Left renal pelvis (tissue), 4 donors: ENCODE measurements at regions not wholly inside any gene's neighbourhood (a gene's known extent, or its start where the extent isn't known, plus 50 kb on each side); places are given as distances from the start of the nearest gene placed in this dataset.

Source experiments
- DNase-seq, 4 donors: peaks; one replicate each; pipeline ENCODE4 v3.0.0-alpha.2; 2013; ENCODE audit warnings: low read depth in 4 of 4, low spot score in 3 of 4

DNA sequence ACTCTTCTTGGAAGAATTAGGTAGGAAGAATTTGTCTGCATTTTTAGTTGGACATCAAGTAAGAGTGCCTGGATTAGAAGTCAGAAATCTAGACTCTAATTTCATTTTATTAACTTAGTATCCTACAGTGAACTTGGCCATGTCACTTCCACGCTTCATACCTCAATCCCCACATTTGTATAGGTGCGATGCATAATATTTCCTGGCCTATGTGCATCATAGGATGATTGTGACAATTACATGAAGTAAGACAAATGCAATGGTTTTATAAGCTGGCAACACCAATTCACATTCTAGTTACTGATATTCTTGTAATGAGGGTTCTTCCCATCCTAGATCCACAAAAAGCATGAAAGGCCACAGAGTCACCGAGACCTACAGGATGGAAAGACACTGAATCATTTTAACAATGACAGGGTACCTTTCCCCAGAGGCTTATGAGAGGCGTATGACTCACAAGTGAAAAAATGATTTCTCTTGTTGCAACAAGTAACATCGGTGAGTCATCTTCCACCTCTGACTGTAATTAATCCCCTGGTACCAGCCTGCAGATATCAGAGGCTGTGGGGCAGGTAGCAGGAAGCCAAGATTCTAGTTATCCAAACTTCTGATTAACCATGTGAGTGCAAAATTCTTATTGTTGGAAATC, 56.0 kb upstream of the OR5AK2 start:
- DNase-seq: no peak

DNA sequence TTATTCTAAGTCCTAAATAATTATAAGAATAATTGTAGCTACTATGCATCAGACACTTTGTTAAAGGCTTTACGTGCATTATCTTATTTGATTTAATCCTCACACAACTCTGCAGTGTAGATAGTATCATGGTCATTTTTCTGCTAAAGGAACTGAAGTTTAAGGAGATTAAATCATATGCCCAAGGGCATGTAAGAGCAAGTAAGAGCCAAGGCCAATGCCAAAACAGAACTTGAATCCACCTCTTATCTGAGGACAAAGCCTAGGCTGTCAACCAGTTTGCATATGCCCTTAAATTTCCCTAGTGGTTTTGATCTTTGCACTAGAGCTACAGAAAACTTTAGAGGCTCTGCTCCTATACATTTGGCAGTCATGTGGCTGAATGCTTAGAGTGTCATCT, 65.6 kb upstream of the OR5AK2 start:
- no peak for DNase-seq

DNA sequence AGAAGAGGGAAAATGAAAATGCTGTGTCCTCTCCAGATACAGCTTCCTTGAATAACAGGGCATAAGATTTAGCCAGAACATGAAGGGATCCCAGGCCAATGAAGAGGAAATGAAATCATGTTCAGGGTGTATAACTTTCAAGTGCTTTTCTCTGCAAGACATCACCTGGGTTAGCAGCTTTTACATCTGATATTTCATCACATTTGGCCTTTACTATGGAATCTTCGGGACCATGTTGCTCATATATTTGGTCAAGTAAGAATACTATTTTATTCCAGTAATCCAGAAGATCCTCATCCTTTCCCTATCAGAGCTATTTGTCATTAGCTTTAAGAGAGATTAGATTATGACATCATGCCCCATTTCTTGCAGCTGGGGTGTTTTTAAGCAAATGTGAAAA, 66.3 kb upstream of the OR5AK2 start:
- DNase-seq: no peak

DNA sequence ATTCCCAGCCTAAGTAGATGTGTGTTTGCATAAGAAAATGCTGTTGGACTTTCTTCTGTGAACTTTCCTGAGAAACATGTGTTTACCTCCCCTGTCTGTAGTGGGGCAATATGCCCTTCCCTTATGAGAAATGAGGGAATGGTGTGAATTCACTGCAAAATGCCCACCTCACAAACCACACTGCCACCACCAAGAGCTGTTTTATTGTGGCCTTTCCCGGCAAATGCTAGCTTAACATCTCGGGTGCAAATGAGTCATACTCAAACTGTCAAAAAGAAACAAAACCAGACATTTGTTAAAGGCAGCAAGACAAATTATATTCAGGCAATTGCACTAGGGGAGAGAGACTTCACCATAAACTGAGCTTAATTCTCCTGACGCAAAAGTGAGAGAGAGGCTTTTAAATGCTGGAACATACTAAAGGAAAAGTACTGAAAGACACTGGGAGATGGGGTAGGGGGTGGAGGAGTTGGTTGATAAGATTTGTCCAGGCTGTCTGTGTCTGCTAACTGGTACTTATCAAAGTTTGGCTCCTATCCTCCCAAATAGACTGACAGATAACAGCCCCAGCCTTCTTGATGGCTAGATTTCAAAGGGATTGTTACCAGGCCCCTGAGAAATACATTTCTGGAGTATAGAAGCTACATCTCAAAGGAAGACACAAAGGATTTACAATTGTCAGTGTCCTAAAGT, 70.9 kb upstream of the OR5AK2 start:
- DNase-seq: no peak

DNA sequence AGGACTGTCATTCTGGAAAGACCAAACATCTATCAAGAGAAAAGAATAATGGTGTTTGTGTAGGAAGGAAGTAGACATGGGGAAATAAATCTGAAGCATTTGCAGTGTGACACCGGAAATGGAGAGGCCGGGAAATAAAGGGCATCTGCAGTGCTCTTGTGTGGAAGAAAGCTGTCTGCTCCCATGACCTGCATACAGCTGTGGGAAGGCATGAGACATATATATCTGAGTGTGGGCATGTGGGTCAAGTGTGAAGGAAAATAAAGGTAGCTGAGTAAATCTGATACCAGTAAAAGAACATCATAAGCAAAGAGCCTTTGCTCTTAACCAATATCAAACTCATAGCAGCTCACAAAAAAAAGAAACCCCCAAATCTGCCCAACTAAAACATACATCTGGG, 72.1 kb upstream of the OR5AK2 start:
- DNase-seq: peak in 1 of 4 donors; percentile 5

DNA sequence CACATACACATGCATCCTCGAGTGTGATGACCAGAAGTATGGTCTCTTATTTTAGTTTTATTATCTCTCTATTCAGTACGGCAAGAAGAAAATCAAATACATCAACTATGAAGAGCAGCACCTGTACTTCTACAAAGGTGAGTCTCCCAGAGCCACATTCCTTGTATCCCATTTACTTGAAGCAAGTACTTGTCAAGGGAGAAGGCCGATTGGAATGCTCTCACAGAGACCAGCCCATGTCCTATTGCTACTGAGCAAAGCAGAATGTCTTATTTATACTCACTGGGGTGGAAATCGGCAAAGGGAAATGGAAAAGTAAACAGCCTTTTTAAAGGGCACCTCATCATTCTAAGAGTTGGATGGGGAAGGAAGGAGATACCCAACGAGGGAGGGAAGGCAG, 72.6 kb upstream of the OR5AK2 start:
- DNase-seq: no peak

DNA sequence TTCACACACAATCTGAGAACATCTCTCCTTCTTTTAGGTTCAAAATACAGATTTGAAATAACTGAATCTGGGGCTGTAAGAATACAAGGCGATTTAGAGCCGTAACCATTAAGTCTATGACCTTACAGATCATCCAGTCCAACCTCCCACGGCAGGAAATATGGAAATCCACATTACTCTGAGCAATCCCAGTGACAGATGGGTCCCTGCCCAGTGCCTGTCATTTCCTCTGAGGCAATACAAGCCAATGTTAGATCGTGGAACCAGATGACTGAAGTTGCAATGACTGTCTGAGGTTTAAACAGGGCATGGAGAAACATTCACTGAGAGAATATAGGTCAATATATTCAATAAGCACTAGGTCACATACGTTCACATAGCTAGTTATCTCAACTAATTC, 77.4 kb upstream of the OR5AK2 start:
- DNase-seq: no peak

DNA sequence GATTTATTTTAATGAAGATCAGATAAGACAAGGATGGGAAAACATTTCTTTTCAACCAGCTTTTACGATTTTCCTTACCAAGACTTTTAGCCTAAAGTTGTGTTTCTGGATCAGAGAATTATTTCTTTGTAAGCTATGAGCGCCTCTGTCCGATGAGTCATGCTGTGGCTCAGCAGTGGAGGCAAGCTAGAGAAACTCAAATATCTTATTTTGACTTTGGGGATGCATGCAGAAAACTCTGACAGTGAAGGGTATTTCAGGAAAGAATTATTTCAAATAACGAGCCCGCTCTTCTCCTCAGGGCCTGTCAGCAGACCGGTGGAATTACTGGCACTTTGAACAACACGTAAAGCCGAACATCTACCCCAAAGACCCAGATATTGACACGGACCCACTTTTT, 77.9 kb upstream of the OR5AK2 start:
- no peak for DNase-seq

DNA sequence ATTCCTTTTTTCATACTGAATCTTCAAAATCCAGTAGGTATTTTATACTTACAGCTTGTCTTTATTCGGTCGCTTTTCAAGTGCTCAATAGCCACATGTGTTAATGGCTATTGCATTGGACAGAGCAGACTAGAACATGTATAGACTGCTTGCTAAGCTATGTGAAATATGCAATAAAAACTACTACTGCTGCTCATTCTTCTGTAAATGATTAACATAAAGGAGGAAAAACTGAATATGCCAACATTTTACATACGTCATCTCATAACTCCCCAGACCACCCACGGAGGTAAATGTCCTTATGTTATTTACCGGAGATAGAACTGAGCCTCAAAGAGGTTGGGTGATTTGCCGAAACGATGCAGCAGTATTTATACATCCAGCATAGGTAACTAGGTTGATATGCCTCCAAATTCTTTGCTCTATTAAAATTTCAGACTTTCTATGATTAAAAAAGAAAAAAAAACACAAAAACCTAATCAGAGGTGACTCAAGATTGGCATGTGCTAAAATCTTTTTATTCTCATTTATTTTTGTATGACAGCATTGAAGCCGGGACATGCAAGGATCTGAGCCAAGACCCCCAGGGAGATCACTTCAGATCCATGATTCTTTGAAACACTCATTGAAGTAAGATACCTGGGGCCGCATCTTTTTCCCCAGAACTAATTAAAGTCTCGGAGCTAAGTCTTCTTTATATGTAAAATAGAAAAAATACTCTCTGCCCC, 78.5 kb upstream of the OR5AK2 start:
- no peak for DNase-seq

DNA sequence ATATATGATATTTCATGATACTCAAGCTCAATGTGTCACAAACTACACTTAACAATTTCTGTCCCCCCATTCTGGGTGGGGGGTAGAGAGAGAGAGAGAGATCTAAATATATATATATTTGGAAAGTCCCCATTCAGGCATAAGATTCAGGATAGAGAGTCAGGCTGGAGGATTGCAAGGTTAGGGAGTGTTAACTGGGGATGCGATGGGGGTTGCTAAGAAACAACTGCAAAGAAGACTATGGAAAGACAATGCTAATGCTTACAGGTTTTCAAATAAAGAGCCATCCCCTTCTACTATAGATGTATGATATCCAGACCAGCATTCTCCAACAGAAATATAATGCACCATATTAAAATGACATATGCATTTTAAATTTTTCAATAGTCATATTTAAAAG, 79.2 kb upstream of the OR5AK2 start:
- DNase-seq: no peak

DNA sequence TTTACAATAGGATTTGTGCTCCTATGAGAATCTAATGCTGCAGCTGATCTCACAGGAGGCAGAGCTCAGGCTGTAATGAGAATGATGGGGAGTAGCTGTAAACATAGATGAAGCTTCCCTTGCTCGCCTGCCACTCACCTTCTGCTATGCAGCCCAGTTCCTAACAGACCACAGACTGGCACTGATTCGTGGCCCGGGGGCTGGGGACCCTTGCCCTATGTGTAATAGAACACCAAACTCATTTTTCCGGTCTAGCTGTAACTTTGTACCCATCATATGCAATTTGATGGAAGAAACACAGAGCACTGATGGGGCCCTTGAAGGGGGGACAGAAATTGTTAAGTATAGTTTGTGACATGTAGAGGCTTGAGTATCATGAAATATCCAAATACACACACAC, 79.6 kb upstream of the OR5AK2 start:
- no peak for DNase-seq

DNA sequence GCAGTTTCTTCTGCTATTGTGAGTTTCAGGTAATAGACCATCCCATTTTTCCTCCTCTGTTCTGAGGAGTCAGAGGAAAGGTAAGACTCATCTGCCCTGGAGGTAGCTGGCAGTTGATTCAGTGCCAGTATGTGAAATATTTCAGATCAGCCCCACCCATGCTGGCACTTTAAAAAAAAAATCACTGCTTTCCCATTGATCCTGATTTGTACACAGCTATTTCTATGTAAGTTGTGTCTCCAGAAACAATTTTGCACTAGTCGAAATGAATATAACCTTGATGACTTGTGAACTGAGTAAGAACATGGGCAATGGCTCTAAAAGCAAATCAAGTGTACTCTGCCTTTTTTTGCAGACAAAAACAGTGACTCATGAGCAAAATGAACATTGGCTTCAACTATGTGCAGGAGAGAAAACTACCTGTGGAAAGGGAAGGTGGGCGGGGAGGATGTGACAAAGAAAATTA, 82.0 kb upstream of the OR5AK2 start:
- no peak for DNase-seq

DNA sequence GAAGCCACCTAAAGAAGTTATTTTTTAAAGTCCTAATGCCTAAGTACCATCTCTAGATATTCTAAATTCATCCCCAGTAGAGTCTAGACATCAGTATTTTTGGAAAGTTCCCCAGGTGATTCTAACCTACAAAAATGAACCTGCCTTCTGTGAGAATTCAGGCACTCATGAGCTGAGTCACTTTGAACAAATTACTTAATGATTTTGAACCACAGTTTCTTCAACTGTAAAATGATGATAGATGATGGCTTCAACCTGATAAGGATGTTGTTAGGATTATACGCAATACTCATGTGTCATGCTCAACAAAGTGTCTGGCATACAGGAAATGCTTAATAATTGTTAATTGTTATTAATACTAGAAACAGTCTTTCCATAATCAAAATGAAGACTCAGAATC, 82.8 kb upstream of the OR5AK2 start:
- no peak for DNase-seq

DNA sequence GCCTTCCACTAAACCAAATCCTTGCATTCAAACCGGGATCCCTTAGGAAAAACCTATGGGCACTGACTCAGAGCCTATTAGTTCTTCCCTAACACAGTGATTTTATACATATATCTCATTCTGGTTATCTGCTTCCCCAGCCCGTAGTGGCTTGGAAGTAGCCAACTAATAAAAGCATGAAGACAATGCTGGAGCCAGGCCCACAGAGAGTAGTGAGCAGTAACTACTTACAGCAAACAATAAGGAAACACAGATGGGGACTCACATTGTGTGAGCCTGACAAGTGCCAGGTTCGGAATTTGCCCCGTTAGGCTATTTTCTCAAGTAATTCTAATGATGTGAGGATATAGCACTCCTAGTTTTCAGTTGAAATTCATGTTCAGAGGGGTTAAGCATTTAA, 83.3 kb upstream of the OR5AK2 start:
- DNase-seq: no peak

DNA sequence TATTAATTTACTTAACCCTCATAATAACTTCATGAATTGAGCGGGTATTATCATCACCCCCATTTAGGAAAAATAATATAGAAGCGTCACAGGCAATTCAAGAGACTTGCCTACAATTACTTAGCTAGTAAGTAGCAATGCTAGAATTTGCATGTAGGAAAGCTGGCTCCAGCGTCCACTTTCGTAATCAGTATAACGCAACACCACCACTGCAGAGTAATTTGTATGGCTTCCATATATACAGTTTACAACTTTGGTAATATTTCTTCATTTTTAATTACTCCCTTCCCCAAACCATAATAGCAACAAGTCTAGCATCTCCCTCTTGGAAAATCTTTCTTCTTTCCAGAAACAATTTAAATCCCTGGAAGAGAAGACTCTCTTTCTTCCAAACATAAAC, 89.9 kb upstream of the OR5AK2 start:
- no peak for DNase-seq

DNA sequence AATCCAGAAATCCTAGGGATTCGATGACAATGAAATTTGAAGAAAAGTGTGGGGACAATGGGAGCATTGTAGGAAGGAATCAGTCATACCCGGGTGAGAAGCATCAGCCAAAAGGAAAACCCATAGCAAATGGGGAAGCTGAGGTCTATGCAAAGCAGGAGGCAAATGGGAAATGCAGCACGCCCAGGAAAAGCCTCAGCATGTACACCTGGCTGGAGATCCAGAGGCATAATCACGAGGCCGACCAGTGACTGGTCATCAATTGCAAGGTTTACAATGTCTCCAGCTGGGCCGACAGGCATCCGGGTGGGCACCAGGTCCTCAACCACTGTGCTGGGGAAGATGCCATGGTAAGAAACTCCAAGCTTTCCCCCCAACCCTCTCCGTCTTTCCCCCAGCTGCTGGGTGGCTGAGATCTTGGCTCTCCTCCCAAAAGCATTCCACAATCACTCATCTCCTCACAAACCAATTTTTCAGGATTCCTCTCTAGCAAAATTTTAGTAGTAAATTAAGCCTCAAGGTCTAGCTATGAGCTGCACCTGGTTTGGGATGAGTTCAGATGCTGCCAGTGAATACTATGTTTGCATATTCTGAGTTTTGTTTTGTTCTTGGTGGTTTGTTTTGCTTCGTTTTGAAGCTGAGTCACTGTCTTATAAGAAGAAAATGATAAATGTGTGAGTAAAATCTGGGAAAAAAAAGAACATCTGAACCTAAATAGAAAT, 98.0 kb upstream of the OR5AK2 start:
- no peak for DNase-seq

DNA sequence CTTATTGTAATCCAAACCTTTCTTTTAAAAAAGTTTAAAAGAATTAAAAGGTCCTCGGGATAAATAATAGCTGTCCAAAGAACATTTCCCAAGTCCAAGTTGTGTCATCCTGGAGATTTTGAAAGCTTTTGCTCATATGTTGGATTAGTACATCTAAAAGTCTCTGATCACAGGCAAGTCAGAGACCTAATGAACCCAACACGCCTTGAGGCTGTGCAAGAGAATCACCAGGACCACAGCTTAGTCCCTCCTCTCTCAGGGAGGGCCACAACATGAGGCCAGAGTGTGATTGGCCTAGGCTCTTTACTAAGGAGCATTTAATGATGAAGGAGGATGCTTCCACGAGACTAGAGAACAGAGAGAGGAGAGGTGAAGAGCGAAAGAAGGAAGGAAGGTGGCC, 98.7 kb upstream of the OR5AK2 start:
- no peak for DNase-seq

DNA sequence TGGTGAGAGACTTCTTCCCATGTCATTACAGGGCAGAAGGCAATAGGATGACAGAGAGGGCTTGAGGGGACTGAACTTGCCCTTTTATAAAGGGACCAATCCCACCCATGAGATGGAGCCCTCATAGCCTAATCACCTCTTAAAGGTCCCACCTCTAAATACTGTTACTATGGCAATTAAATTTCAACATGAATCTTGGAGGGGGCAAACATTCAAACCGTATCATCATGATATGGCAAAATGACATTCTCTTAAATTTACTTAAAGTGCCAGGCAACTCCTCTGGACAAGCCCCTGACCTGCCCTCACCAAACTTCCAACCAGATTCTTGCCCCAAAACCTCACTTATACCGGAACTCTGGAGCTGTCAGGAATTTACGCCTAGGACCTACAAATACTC, 100.8 kb upstream of the OR5AK2 start:
- DNase-seq: no peak

DNA sequence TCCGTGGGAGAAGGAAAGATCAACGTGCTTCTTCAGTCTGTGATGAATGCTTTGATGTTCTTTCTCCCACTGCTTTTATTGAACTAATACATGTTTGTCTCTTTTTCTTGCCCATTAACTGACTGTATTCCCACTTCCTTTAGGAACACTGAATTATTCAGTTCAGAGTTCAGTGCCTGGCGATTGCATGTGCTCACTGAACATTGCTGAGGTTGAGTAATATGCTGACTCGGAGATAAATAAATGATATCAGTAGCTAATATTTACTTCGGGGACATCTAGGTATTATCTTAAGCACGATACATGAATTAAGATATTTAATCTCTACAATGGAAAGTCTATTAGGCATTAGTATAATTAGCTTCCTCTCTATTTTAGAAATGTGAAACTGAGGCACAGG, 102.3 kb upstream of the OR5AK2 start:
- DNase-seq: no peak

DNA sequence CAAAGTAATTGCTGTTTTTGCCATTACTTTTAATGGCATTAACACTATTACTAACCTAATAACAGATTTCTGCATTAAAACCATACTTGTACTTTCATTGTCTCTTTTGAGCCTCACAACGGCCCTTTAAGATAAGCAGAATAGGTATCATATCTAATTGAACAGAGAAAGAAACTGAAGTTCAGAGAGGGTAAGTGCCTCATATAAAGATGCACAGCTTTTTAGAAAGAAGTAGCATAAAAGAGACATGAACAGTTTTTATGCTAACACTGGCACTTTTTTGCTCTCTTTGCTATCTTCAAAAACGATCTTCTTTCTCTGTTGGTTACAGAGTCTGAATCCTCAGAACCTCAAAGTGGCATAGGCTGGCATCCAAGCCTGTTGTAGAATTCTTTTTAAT, 102.9 kb upstream of the OR5AK2 start:
- DNase-seq: no peak

DNA sequence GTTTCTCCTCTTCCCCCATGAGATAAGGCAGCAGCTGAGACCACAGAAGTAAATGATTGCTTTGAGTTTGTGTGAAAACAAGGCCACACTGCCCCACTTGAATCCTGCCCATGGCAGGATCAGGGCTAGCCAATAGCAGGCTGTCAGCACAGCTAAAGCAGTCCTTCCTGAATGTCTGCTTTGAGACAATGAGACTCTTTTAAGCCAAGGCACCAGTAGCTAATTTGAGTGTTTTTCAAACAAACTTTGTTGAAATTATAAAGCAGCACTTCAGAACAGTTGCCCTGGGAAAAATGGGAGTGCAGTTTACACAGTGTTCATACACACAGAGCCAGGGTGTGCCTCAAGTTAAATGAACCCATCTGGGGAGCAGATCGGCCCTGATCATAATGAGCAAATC, 103.5 kb upstream of the OR5AK2 start:
- no peak for DNase-seq
